Upper lobe of right lung (tissue), 1 donor: ENCODE measurements at regions not wholly inside any gene's neighbourhood (a gene's known extent, or its start where the extent isn't known, plus 50 kb on each side); places are given as distances from the start of the nearest gene placed in this dataset.

ENCODE experiments used
- ATAC-seq: fragments of 200-7000 bp; cut with Tn5 transposase; one replicate; pipeline ENCODE4 v1.9.1; 2020; ENCODE audit warnings: mild to moderate bottlenecking, moderate library complexity
- DNase-seq: peaks from one replicate; pipeline ENCODE4 v3.0.0-alpha.2; 2020
- H3K27ac ChIP-seq: fragments of 200-600 bp; one replicate; pipeline ENCODE4 v1.8.0; 2022
- H3K27me3 ChIP-seq: fragments of 200-600 bp; one replicate; pipeline ENCODE4 v1.8.0; 2022; ENCODE audit warnings: mild to moderate bottlenecking
- H3K36me3 ChIP-seq: fragments of 200-600 bp; one replicate; pipeline ENCODE4 v1.8.0; 2022
- H3K4me1 ChIP-seq: fragments of 200-600 bp; one replicate; pipeline ENCODE4 v1.8.0; 2022
- H3K4me3 ChIP-seq: fragments of 200-600 bp; one replicate; pipeline ENCODE4 v1.8.0; 2022; ENCODE audit warnings: mild to moderate bottlenecking
- H3K9me3 ChIP-seq: fragments of 200-600 bp; one replicate; pipeline ENCODE4 v1.8.0; 2022
- CTCF ChIP-seq: fragments of 200-600 bp; IDR thresholded peaks from one replicate; pipeline ENCODE4 v1.8.0; 2022; ENCODE audit warnings: antibody characterized with exemption
- intact Hi-C: fragments of 100-400 bp; cut with DNase I; formaldehyde crosslinking; loops from one replicate; pipeline ENCODE4 v1.11.0; 2022
- donor health status: DM: no; HTN: yes; CAD: no; lungs with severe emphysema.

- DNase-seq = no peak
- no peak for ATAC-seq
- Histone ChIP-seq H3K27ac (no peak overlapping the region), H3K4me3 (no peak overlapping the region), H3K36me3 (no peaks in the 10 kb centered on the region), H3K27me3 (peaks cover 12% of the 10 kb centered on the region), H3K9me3 (no peaks in the 10 kb centered on the region), H3K4me1 (no peaks in the 10 kb centered on the region)
- intact Hi-C loops = no loop called here
- no peak for TF ChIP-seq CTCF
Observed at GRCh38 chr11:116535120-116535519, 237.7 kb downstream of the BUD13 start.

DNA sequence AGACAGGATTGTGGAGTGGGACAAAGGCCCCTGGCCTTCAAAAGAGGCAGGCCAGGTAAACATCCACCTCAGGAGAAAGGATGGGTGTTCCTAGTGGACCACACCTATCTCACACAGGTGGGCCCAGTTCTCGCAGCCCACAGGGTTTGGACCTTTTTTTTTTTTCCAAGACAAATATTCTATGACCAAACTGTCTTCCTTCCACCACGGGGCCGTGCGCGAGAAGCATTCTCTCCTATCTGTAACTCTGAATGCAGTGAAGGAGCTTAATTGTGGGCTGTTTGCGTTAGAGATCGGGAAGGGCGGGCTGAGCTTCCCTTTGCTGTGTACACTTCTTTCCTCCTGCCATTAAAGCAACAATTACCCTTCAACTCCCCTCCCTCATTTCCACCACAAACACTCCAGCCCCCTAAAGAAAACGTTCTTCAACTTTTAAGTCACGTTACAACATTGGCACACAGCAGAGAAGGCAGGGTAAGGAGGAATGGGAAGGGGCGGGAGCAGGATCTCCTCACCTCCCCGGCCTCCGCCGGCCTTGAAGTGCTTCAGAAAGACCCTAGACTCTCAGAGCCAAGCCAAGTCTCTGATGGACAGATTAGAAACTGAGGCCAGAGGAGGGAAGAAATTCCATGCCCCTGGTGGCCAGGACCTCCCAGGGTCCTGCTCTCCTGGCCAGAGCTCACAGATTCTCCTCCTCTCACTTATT is 238.4 kb downstream of the BUD13 start:
- Histone ChIP-seq H3K36me3 (no peaks in the 10 kb centered on the region), H3K27me3 (peaks cover 12% of the 10 kb centered on the region), H3K27ac (no peak overlapping the region), H3K9me3 (no peaks in the 10 kb centered on the region), H3K4me1 (no peaks in the 10 kb centered on the region), H3K4me3 (no peak overlapping the region)
- DNase-seq = peak; percentile 23
- intact Hi-C loops = no loop called here
- no peak for TF ChIP-seq CTCF
- no peak for ATAC-seq

- ATAC-seq (no peak), DNase-seq (peak; percentile 34)
- peaks cover 12% of the 10 kb centered on the region for H3K27me3 ChIP-seq
- H3K36me3 ChIP-seq = no peaks in the 10 kb centered on the region
- no peak for TF ChIP-seq CTCF
- intact Hi-C loops = no loop called here
- H3K4me3 ChIP-seq = no peak overlapping the region
- H3K9me3 ChIP-seq = no peaks in the 10 kb centered on the region
- no peaks in the 10 kb centered on the region for H3K4me1 ChIP-seq
- H3K27ac ChIP-seq = no peak overlapping the region
Observed at GRCh38 chr11:116533186-116533825, 239.5 kb downstream of the BUD13 start.

GRCh38 chr11:116532066-116532465 is 240.7 kb downstream of the BUD13 start:
- intact Hi-C loops = no loop called here
- H3K9me3 ChIP-seq = no peaks in the 10 kb centered on the region
- H3K36me3 ChIP-seq = no peaks in the 10 kb centered on the region
- no peak overlapping the region for H3K4me3 ChIP-seq
- H3K27ac ChIP-seq = no peak overlapping the region
- no peak for TF ChIP-seq CTCF
- H3K4me1 ChIP-seq = no peaks in the 10 kb centered on the region
- peaks cover 12% of the 10 kb centered on the region for H3K27me3 ChIP-seq
- DNase-seq (peak; percentile 12), ATAC-seq (no peak)

GRCh38 chr11:116530705-116531104 is 242.1 kb downstream of the BUD13 start:
- DNase-seq = peak; percentile 1
- Histone ChIP-seq H3K36me3 (no peaks in the 10 kb centered on the region), H3K9me3 (no peaks in the 10 kb centered on the region), H3K27me3 (peaks cover 7% of the 10 kb centered on the region), H3K4me3 (no peak overlapping the region), H3K27ac (no peak overlapping the region), H3K4me1 (no peaks in the 10 kb centered on the region)
- no peak for TF ChIP-seq CTCF
- ATAC-seq = no peak
- intact Hi-C loops = no loop called here
